PC-9 (cell line): ENCODE measurements at regions not wholly inside any gene's neighbourhood (a gene's known extent, or its start where the extent isn't known, plus 50 kb on each side); places are given as distances from the start of the nearest gene placed in this dataset.

Experiments
- BruUV-seq: library from RNA; stranded (reverse); fragments of 400-500 nt; replicated peaks from 2 replicates; lab custom pipeline; 2021; lab: Mats Ljungman, UMichigan
- CTCF ChIA-PET: fragments of 300-600 bp; sonication (Branson Sonifier 250); formaldehyde crosslinking; loops from one replicate; lab custom pipeline; 2022; ENCODE audit warnings: antibody characterized with exemption; lab: Charles Lee
- POLR2A ChIA-PET: fragments of 300-600 bp; sonication (Branson Sonifier 250); formaldehyde crosslinking; loops from one replicate; lab custom pipeline; 2022; ENCODE audit warnings: antibody characterized with exemption; ENCODE audit not compliant: unreplicated experiment; lab: Charles Lee
- DNase-seq, 2 experiments: peaks; one replicate each; pipeline versions ENCODE4 v3.0.0 to v3.0.0-alpha.2; 2015 to 2022; ENCODE audit warnings: mixed read lengths in 1 of 2
- H2AFZ ChIP-seq: fragments of 200-600 bp; sonication (generic); 2 replicates; pipeline ENCODE4 v1.8.1; 2017; ENCODE audit warnings: antibody characterized with exemption
- H3F3A ChIP-seq: fragments of 200-600 bp; sonication (generic); 2 replicates; pipeline ENCODE4 v1.8.1; 2017; ENCODE audit warnings: antibody characterized with exemption, mild to moderate bottlenecking, low read depth; ENCODE audit not compliant: insufficient read depth
- H3K27ac ChIP-seq: fragments of 200-600 bp; sonication (generic); 2 replicates; pipeline ENCODE4 v1.6.1; 2016; ENCODE audit warnings: mixed run types
- H3K27me3 ChIP-seq: fragments of 200-600 bp; sonication (generic); 2 replicates; pipeline ENCODE4 v1.6.1; 2016; ENCODE audit warnings: low read depth, mixed run types; ENCODE audit not compliant: insufficient read depth
- H3K36me3 ChIP-seq: fragments of 200-600 bp; sonication (generic); 2 replicates; pipeline ENCODE4 v1.6.1; 2016; ENCODE audit warnings: low read depth, mixed run types
- H3K4me1 ChIP-seq: fragments of 200-600 bp; sonication (generic); replicated peaks from 2 replicates; pipeline ENCODE4 v1.6.1; 2016; ENCODE audit warnings: mixed run types; ENCODE audit not compliant: insufficient read depth
- H3K4me2 ChIP-seq: fragments of 200-600 bp; sonication (generic); 2 replicates; pipeline ENCODE4 v1.6.1; 2017; ENCODE audit warnings: mixed run types
- H3K4me3 ChIP-seq: fragments of 200-600 bp; sonication (generic); 2 replicates; pipeline ENCODE4 v1.6.1; 2016; ENCODE audit warnings: mixed run types
- H3K79me2 ChIP-seq: fragments of 200-600 bp; sonication (generic); 2 replicates; pipeline ENCODE4 v1.6.1; 2017; ENCODE audit warnings: low read depth, mixed run types
- H3K9me2 ChIP-seq: fragments of 200-600 bp; sonication (generic); 2 replicates; pipeline ENCODE4 v1.8.1; 2017; ENCODE audit warnings: mild to moderate bottlenecking; ENCODE audit not compliant: insufficient read depth
- H3K9me3 ChIP-seq: fragments of 200-600 bp; sonication (generic); 2 replicates; pipeline ENCODE4 v1.8.1; 2016; ENCODE audit warnings: low read depth; ENCODE audit not compliant: insufficient read depth
- H4K20me1 ChIP-seq: fragments of 200-600 bp; sonication (generic); 2 replicates; pipeline ENCODE4 v1.8.1; 2017; ENCODE audit not compliant: insufficient read depth
- CTCF ChIP-seq: fragments of 200-600 bp; sonication (generic); conservative IDR thresholded peaks from 2 replicates; pipeline ENCODE4 v1.6.1; 2017; ENCODE audit warnings: mixed run types, antibody characterized with exemption, mild to moderate bottlenecking, moderate library complexity
- EZH2 ChIP-seq: fragments of 200-600 bp; sonication (generic); IDR thresholded peaks from 2 replicates; pipeline ENCODE4 v1.8.0; 2017; ENCODE audit warnings: antibody characterized with exemption, low read depth
- intact Hi-C: fragments of 100-400 bp; cut with micrococcal nuclease; formaldehyde crosslinking; loops from one replicate; pipeline ENCODE4 v1.10.0; 2022; ENCODE audit not compliant: unreplicated experiment

- Histone ChIP-seq H3F3A (no peaks in the 10 kb centered on the region), H2AFZ (no peak overlapping the region), H3K79me2 (no peaks in the 10 kb centered on the region), H3K36me3 (no peaks in the 10 kb centered on the region), H3K9me2 (no peaks in the 10 kb centered on the region), H3K4me1 (no peaks in the 10 kb centered on the region), H3K4me2 (no peak overlapping the region), H4K20me1 (no peaks in the 10 kb centered on the region), H3K9me3 (no peaks in the 10 kb centered on the region), H3K4me3 (no peak overlapping the region), H3K27ac (no peak overlapping the region), H3K27me3 (peaks cover 90% of the 10 kb centered on the region)
- DNase-seq = no peak
- intact Hi-C loops = no loop called here
- CTCF ChIA-PET = interaction anchor here (0.5 kb wide), 1 partner anchor 830 kb away, joined by 3 read pairs; no protein-coding TSS in a partner anchor
- no TSS peak for BruUV-seq
- TF ChIP-seq CTCF (no peak), EZH2 (no peak)
- POLR2A ChIA-PET = no interaction called here
Observed at GRCh38 chr2:239832490-239833268, 192.5 kb downstream of the NDUFA10 start.

DNA sequence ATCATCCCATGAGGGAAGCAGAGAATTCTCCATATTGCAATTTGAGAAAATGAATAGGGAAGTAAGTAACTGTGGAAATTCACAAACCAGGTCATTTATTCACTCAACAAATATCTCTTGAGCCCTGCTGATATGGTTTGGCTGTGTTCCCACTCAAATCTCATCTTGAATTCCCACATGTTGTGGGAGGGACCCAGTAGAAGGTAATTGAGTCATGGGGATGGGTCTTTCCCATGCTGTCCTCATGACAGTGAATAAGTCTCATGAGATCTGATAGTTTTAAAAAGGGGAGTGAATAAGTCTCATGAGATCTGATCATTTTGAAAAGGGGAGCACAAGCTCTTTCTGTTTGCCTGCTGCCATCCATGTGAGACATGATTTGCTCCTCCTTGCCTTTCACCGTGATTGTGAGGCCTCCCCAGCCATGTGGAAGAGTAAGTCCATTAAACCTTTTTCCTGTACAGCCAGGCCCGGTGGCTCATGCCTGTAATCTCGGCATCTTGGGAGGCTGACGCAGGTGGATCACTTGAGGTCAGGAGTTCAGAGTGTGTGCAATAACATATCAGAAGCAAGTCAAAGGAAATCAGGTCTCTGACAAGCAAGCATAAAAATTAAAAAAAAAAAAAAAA lies 193.2 kb downstream of the NDUFA10 start:
- H3K4me1 ChIP-seq = no peaks in the 10 kb centered on the region
- DNase-seq = no peak
- no peaks in the 10 kb centered on the region for H3K36me3 ChIP-seq
- no TSS peak for BruUV-seq
- TF ChIP-seq EZH2 (no peak), CTCF (no peak)
- ChIA-PET CTCF (no interaction called here), POLR2A (no interaction called here)
- no peak overlapping the region for H3K27ac ChIP-seq
- H3K9me3 ChIP-seq = no peaks in the 10 kb centered on the region
- H4K20me1 ChIP-seq = no peaks in the 10 kb centered on the region
- H3K27me3 ChIP-seq = peaks cover 97% of the 10 kb centered on the region
- no peak overlapping the region for H3K4me2 ChIP-seq
- H3K79me2 ChIP-seq = no peaks in the 10 kb centered on the region
- no peak overlapping the region for H3K4me3 ChIP-seq
- intact Hi-C loops = no loop called here
- H2AFZ ChIP-seq = no peak overlapping the region
- H3F3A ChIP-seq = no peaks in the 10 kb centered on the region
- H3K9me2 ChIP-seq = no peaks in the 10 kb centered on the region

- no TSS peak for BruUV-seq
- CTCF ChIA-PET = no interaction called here
- no peak for TF ChIP-seq CTCF
- Histone ChIP-seq H3K4me1 (no peaks in the 10 kb centered on the region), H3K27ac (no peak overlapping the region), H3K79me2 (no peaks in the 10 kb centered on the region), H3K27me3 (peaks cover 99% of the 10 kb centered on the region), H2AFZ (no peak overlapping the region), H3K36me3 (no peaks in the 10 kb centered on the region), H3K4me3 (no peak overlapping the region), H3K9me2 (no peaks in the 10 kb centered on the region), H3K4me2 (no peak overlapping the region), H3F3A (no peaks in the 10 kb centered on the region), H4K20me1 (no peaks in the 10 kb centered on the region), H3K9me3 (no peaks in the 10 kb centered on the region)
- no peak for DNase-seq
- POLR2A ChIA-PET = no interaction called here
- intact Hi-C loops = no loop called here
Observed at GRCh38 chr2:239831001-239831731, 194.0 kb downstream of the NDUFA10 start.
